ENCODE measurements at regions not wholly inside any gene's neighbourhood (a gene's known extent, or its start where the extent isn't known, plus 50 kb on each side); places are given as distances from the start of the nearest gene placed in this dataset.

GRCh38 chr1:214917081-214917635 is 165.4 kb upstream of the KCNK2 start:
- DNase-seq (ENCODE audit: low read depth): no peak
- TF ChIP-seq MYC (IDR thresholded peaks at IDR 0.05; ENCODE audit: low read depth, low read length): no peak
- no peak for TF ChIP-seq MAX (IDR thresholded peaks at IDR 0.05; ENCODE audit: low read depth, low read length)
- TF ChIP-seq CTCF (IDR thresholded peaks at IDR 0.05; ENCODE audit: low read depth, low read length): no peak
- no peak for TF ChIP-seq POLR2A (IDR thresholded peaks at IDR 0.05; ENCODE audit: extremely low read depth, insufficient read length)
- H3K4me3 ChIP-seq (ENCODE audit: low read depth, low read length): no peak overlapping the region

- no peak for TF ChIP-seq CTCF (IDR thresholded peaks at IDR 0.05; ENCODE audit: low read depth, low read length)
- no peak for TF ChIP-seq MAX (IDR thresholded peaks at IDR 0.05; ENCODE audit: low read depth, low read length)
- H3K4me3 ChIP-seq (ENCODE audit: low read depth, low read length): no peak overlapping the region
These were observed 163.8 kb upstream of the KCNK2 start for GRCh38 chr1:214918745-214919144.

GRCh38 chr1:214920337-214920736 is 162.2 kb upstream of the KCNK2 start:
- TF ChIP-seq CTCF (IDR thresholded peaks at IDR 0.05; ENCODE audit: low read depth, low read length): no peak
- TF ChIP-seq MAX (IDR thresholded peaks at IDR 0.05; ENCODE audit: low read depth, low read length): no peak
- TF ChIP-seq POLR2A (IDR thresholded peaks at IDR 0.05; ENCODE audit: extremely low read depth, insufficient read length): no peak
- no peak for TF ChIP-seq MYC (IDR thresholded peaks at IDR 0.05; ENCODE audit: low read depth, low read length)
- no peak for DNase-seq (ENCODE audit: low read depth)
- no peak overlapping the region for H3K4me3 ChIP-seq (ENCODE audit: low read depth, low read length)

More at GRCh38 chr1:214918745-214919144, 163.8 kb upstream of the KCNK2 start:
- DNase-seq (ENCODE audit: low read depth): no peak

GRCh38 chr1:214923278-214923915 is 159.1 kb upstream of the KCNK2 start:
- DNase-seq (ENCODE audit: low read depth): no peak
- TF ChIP-seq MAX (IDR thresholded peaks at IDR 0.05; ENCODE audit: low read depth, low read length): no peak
- no peak for TF ChIP-seq CTCF (IDR thresholded peaks at IDR 0.05; ENCODE audit: low read depth, low read length)
- H3K4me3 ChIP-seq (ENCODE audit: low read depth, low read length): no peak overlapping the region

GRCh38 chr1:214927796-214928195 is 154.7 kb upstream of the KCNK2 start:
- H3K4me3 ChIP-seq (ENCODE audit: low read depth, low read length): no peak overlapping the region
- DNase-seq (ENCODE audit: low read depth): no peak

More at GRCh38 chr1:214927796-214928195, 154.7 kb upstream of the KCNK2 start:
- no peak for TF ChIP-seq POLR2A (IDR thresholded peaks at IDR 0.05; ENCODE audit: extremely low read depth, insufficient read length)
- TF ChIP-seq CTCF (IDR thresholded peaks at IDR 0.05; ENCODE audit: low read depth, low read length): no peak
- TF ChIP-seq MYC (IDR thresholded peaks at IDR 0.05; ENCODE audit: low read depth, low read length): no peak
- no peak for TF ChIP-seq MAX (IDR thresholded peaks at IDR 0.05; ENCODE audit: low read depth, low read length)
